Right ventricle myocardium superior (tissue), 1 donor: ENCODE measurements at regions not wholly inside any gene's neighbourhood (a gene's known extent, or its start where the extent isn't known, plus 50 kb on each side); places are given as distances from the start of the nearest gene placed in this dataset. TPM values are rescaled to one million over a fixed set of nuclear protein-coding genes. Genes with fewer than 3 reads are reported as not detected.

Source experiments
- ATAC-seq: fragments of 200-7000 bp; cut with Tn5 transposase; one replicate; pipeline ENCODE4 v1.9.1; 2020; ENCODE audit warnings: mild to moderate bottlenecking; ENCODE audit not compliant: poor library complexity
- DNase-seq: peaks from one replicate; pipeline ENCODE4 v3.0.0-alpha.2; 2020
- intact Hi-C: fragments of 100-400 bp; cut with DNase I; formaldehyde crosslinking; loops from one replicate; pipeline ENCODE4 v1.11.2; 2022
- microRNA-seq: library from miRNA; unstranded; fragments of <30 nt; microRNA quantifications from one replicate; pipeline ENCODE4 v1.2.0, GENCODE V29; 2020
- donor health status: DM: no; HTN: yes; CAD: no; lungs with severe emphysema.

DNA sequence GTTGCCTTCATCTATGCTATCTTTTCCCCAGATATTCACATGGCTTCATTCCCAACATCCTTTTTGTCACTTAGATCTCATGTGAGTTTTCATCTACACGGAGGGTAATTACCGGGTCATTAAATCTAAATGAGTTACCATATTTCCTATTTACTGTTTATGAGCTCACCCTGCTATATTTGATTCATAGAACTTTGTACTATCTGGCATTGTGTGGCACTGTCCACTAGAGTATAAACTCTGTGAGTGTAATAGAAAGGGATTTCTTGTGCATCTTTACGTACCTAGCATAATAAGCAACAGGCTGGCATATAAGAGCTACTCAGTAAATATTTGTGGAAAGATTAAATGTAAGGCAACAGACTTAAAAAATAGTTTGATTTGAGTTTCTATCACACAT lies 86.1 kb upstream of the LMO3 start:
- DNase-seq (no peak), ATAC-seq (no peak)
- intact Hi-C loops, result no loop called here

DNA sequence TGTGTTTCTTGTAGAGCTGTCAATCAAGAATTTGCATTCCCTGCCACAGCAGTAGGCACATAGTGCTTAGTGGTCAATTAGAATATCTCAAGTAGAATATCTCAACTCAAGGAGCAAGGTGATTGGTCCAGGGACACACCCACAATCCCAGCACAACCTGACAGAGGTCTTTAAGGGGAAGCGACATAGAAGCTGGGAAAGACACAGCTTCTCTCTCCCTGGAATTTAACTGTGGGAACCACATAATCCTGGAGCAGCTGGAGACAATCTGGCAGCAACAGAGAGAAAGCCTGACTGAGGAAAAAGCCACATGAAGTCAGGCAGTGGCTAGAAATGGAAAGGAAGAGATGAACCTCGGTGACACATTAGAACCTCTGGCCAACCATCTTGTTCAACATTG lies 85.7 kb upstream of the LMO3 start:
- intact Hi-C loops, result no loop called here
- ATAC-seq (no peak), DNase-seq (no peak)

DNA sequence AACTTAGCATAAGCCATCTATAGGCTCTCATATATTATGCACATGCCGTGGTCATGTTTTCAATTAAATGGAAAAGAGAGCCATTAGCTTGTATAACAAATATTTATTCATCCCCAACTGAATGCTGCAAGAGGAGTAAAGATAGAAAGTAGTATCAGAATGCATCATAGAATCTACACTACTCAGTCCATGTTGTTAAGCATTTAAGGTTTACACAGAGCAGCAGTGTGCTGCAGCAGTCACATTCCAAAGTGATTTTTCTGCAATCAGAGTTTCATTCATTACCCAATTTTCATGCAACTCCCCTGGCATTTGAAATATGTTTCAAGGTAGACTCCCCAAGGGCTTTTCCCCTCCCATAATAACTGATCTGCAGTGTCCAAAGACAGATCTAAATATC lies 82.2 kb upstream of the LMO3 start:
- ATAC-seq, result no peak
- intact Hi-C loops, result no loop called here
- DNase-seq, result no peak

DNA sequence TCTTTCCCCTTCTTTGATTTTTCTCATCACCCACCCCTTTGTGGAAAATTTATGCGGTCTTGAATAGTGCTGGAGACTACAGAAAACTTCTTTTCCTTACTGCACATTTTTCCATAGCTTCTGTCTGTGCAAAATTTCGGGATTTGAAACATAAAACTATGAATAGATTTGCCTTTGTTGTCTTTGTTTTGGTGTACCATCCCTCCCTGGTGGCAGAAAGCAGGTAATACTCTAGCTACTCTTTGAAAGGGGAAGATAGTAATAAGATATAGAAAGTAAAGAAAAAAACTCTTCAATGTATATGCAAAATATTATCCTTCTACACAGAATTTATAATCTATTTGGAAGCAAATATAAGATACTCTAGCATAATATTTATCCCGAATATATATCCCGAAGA lies 79.1 kb upstream of the LMO3 start:
- DNase-seq (no peak), ATAC-seq (no peak)
- intact Hi-C loops, result no loop called here

DNA sequence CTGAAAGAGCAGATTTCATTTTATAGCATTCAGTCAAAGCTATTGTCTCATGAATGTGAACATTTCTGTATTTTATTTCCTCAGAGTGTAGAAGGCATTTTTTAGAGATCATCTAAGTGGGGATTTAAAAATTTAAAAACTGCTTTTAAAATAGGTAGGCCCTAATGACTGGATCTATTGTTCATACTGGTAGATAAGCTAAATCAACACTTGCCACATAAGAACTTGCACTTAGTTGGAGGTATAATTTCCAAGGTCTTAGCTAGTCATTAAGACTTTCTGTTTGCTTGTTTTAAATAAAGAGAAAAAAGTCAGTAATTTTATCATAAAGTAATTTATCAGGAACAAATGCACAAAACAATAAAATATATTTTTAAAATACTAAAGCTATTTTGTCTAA lies 75.2 kb upstream of the LMO3 start:
- intact Hi-C loops, result no loop called here
- ATAC-seq (no peak), DNase-seq (no peak)

DNA sequence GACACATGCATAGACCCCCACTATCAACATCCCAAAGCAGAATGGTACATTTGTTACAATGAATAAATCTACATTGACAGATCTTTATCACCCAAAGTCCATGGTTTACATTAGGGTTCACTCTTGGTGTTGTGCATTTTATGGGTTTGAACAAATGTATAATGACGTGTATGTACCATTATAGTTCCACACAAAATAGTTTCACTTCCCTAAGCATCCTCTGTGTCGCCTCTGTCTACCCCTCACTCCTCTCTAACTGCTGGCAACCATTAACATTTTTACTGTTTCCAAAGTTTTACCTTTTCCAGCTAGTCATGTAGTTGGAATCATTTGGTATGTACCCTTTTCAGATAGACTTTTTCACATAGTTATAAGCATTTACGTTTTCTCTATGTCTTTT lies 69.5 kb upstream of the LMO3 start:
- ATAC-seq, result no peak
- no peak for DNase-seq
- intact Hi-C loops, result no loop called here

DNA sequence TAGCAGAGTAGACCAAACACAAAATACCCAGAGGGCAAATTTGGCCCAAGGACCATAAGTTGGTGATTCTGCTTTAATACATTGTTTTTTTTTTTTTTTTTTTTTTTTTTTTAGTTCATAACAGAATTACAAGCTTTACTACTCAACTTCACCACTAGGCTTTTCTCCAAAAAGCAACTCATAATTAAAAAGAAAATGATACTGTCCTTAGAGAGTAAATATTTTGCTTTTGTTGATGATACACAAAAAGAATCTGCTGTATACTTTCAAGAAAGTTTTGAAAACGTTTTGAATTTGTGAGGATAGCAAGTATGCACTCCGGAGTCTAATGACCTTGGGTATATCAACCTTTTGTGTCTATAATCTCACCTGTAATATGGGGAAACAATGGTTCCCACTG lies 68.9 kb upstream of the LMO3 start:
- DNase-seq, result no peak
- no peak for ATAC-seq
- intact Hi-C loops, result no loop called here

DNA sequence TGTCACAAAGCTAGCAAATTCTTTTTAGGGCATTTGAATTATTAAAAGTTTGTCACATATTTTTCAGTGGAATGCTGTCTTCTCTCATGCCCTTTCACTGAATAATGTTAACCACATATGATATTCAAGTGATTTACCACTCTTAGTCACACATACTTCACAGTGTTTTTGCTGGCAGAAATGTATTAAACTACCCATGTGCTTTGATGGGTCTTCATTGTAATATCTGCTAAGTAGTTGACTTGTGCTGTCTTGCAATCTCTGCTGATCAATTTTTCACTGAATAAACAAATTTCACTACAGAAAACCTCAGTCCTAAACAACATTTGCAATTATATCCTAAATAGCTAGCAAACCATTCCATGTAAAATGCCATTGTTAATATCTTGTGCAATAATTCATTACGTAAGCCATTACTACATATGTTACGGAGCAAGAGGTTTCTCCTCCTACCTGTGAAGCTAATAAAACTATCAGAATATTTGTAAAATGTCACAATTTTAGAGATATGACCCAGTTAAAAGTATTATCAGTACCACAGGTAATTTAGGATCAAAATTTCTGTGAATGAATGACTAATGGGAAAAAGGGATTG lies 64.6 kb upstream of the LMO3 start:
- DNase-seq, result no peak
- intact Hi-C loops, result no loop called here
- no peak for ATAC-seq

DNA sequence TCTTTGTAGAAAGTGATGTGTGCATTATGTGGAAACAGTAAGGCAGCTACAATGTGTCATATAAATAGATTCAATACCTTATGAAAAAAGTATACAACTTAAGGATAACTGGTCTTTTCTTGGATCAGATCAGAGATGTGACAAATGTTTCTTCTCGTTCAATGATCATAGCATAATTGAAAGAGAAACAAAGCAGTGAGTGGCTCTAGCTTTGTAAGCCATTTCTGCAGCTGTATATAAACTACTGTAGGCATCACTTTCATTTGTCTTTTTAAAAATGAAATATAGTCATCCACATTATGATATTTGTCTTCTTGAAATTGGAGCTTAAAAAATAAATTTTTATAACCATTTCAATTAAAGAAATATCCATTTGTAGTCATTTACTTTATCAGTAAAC lies 63.8 kb upstream of the LMO3 start:
- DNase-seq (no peak), ATAC-seq (no peak)
- intact Hi-C loops, result no loop called here

DNA sequence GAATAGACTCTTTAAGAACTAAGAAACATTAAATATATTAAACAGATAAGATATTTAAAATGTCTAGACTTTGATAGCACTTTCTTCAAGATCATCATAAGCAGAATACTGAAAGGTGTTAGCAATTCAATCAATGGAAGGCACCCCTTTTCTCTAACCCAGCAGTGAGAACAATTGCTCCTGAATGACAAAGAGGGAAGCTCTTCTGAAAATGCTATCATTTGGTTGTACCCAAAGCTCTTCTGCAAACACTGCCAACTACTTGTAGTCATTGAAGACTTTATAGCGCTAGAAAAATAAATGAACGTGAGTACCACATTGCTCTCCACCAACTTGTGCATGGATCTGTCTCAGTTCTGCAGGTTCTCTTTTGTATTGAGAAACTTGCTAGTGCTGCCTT lies 62.2 kb upstream of the LMO3 start:
- intact Hi-C loops, result no loop called here
- ATAC-seq, result no peak

DNA sequence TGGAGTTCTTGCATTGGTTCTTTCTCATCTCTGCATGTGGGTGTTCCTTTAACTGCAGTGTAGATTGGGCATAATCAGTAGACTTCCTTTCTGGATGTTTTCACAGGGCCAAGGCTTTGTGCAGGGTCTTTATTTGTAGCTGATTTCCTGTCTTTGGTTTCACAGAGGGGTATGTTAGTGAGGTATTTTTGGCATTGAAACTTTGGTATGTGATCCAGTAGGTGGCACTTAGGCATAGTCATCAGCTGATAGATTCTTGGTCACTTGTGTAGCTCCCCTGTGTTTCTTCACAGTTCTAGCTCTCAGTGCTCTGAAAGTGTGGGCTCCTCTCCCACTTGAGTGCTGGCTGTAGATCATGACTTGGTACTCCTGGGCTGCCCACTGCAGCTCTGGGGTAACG lies 52.7 kb upstream of the LMO3 start:
- intact Hi-C loops, result no loop called here
- DNase-seq, result no peak
- no peak for ATAC-seq

More for the DNA sequence above, 62.2 kb upstream of the LMO3 start:
- DNase-seq, result no peak

Small RNA genes in the stretch of these regions (microRNA-seq; reads per million reads assigned to microRNA genes)
- not detected for gene MIR3974
